OCI-LY3 (cell line): ENCODE measurements at regions not wholly inside any gene's neighbourhood (a gene's known extent, or its start where the extent isn't known, plus 50 kb on each side); places are given as distances from the start of the nearest gene placed in this dataset.

Experiments used
- CTCF ChIP-seq: fragments of 200-600, 300-600 bp; sonication (generic); IDR thresholded peaks from 2 replicates; pipeline ENCODE4 v1.5.1; 2014; ENCODE audit warnings: antibody characterized with exemption, low read length, low read depth
- EZH2phosphoT487 ChIP-seq: fragments of 200-600 bp; shearing (Covaris generic); IDR thresholded peaks from 2 replicates; pipeline ENCODE4 v1.6.1; 2018; ENCODE audit warnings: antibody characterized with exemption, mixed run types, low read depth

GRCh38 chr9:96133321-96134021 lies 168.5 kb downstream of the HSD17B3 start:
- no peak for TF ChIP-seq CTCF
- TF ChIP-seq EZH2phosphoT487: no peak
